Heart left ventricle (tissue), 13 donors: ENCODE measurements at regions not wholly inside any gene's neighbourhood (a gene's known extent, or its start where the extent isn't known, plus 50 kb on each side); places are given as distances from the start of the nearest gene placed in this dataset.
"Not testable (repeated sequence)": the region's sequence is repeated elsewhere in the genome, so short reads cannot be mapped to it uniquely, and the experiment has no call there.

Experiments used
- CTCF ChIP-seq, 12 donors: fragments of 200-600 bp; sonication (generic) in 4 of 12; IDR thresholded peaks; one replicate each; pipeline versions ENCODE4 v1.5.0 to v1.8.0; 2018 to 2022; ENCODE audit warnings: antibody characterized with exemption in 12 of 12, mild to moderate bottlenecking in 5 of 12
- POLR2A ChIP-seq, 2 donors: fragments of 450-650 bp; IDR thresholded peaks; one replicate each; pipeline ENCODE4 v1.6.1; 2017; ENCODE audit warnings: antibody characterized with exemption in 2 of 2, mild to moderate bottlenecking in 2 of 2, moderate library complexity in 2 of 2
- donor health status: ischemic (EF 13 %, LVEDD 7.1; RV severe dilation, severe dysfunction).
- donor health status: DM: no; HTN: yes; CAD: no.
- donor health status: DM: no; HTN: no; CAD: no.
- donor health status: ischemic (EF 25% LVEDD 6.9; RV normal size, moderate dysfunction).
- donor health status: ischemic (EF 25% LVEDD 5.7; RV mildly dilated, moderate dysfunction).
- donor health status: ischemic (EF 35%, LVEDD 5.7; RV mildly dilated, moderate dysfunction).
- donor health status: nonischemic (EF 11% LVEDD 7.7; RV severe dilation, severe dysfunction).
- donor health status: DM: yes; HTN: yes; CAD: no.
- donor health status: PGD.
- donor health status: ischemic (EF 29% LVEDD 5.4; RV normal size, mild dysfunction).
- donor health status: nonischemic (EF 23%, LVEDD 6.1; RV moderate dilation, normal function).

GRCh38 chrX:155814391-155814790 is 66.8 kb upstream of the VAMP7 start:
- TF ChIP-seq CTCF, POLR2A (IDR thresholded peaks at IDR 0.05): not testable (repeated sequence)
